Colonic mucosa (tissue), 4 donors: ENCODE measurements at regions not wholly inside any gene's neighbourhood (a gene's known extent, or its start where the extent isn't known, plus 50 kb on each side); places are given as distances from the start of the nearest gene placed in this dataset.
"Not testable (repeated sequence)": the region's sequence is repeated elsewhere in the genome, so short reads cannot be mapped to it uniquely, and the experiment has no call there.

Experiments
- DNase-seq: peaks from one replicate; pipeline ENCODE4 v3.0.0-alpha.2; 2020
- H3K27ac ChIP-seq: fragments of 200-600 bp; one replicate; pipeline ENCODE4 v1.8.0; 2021
- H3K27me3 ChIP-seq: fragments of 200-600 bp; one replicate; pipeline ENCODE4 v1.8.0; 2021
- H3K36me3 ChIP-seq: fragments of 200-600 bp; one replicate; pipeline ENCODE4 v1.8.0; 2021
- H3K4me1 ChIP-seq: fragments of 200-600 bp; one replicate; pipeline ENCODE4 v1.8.0; 2021; ENCODE audit warnings: mild to moderate bottlenecking
- H3K4me3 ChIP-seq: fragments of 200-600 bp; one replicate; pipeline ENCODE4 v1.8.0; 2021
- H3K9ac ChIP-seq, 2 donors: one replicate each; pipeline ENCODE4 v1.7.0; 2013; ENCODE audit warnings: control low read depth in 2 of 2, low read depth in 2 of 2, low read length in 2 of 2
- H3K9me3 ChIP-seq: fragments of 200-600 bp; one replicate; pipeline ENCODE4 v1.8.0; 2021
- CTCF ChIP-seq: fragments of 200-600 bp; IDR thresholded peaks from one replicate; pipeline ENCODE4 v1.8.0; 2022; ENCODE audit warnings: antibody characterized with exemption, mild to moderate bottlenecking
- intact Hi-C: fragments of 100-400 bp; cut with DNase I; formaldehyde crosslinking; loops from one replicate; pipeline ENCODE4 v1.14.1; 2022
- donor health status: healthy.
- donor health status: DM: no; HTN: no; CAD: no.
- donor health status: DM: no; HTN: no; CAD: no.

GRCh38 chr12:124699909-124700308 is 132.5 kb upstream of the NCOR2 start:
- Histone ChIP-seq H3K9me3 (no peaks in the 10 kb centered on the region), H3K36me3 (no peaks in the 10 kb centered on the region), H3K9ac (no peak overlapping the region), H3K4me3 (no peak overlapping the region), H3K27ac (no peak overlapping the region), H3K27me3 (no peaks in the 10 kb centered on the region), H3K4me1 (no peaks in the 10 kb centered on the region)
- TF ChIP-seq CTCF: no peak
- DNase-seq: no peak
- intact Hi-C loops: no loop called here

GRCh38 chr12:124698998-124699305 is 131.5 kb upstream of the NCOR2 start:
- TF ChIP-seq CTCF: no peak
- no peak for DNase-seq
- no peaks in the 10 kb centered on the region for H3K27me3 ChIP-seq
- H3K27ac ChIP-seq: no peak overlapping the region
- no peak overlapping the region for H3K4me3 ChIP-seq
- H3K9ac ChIP-seq: no peak overlapping the region
- no peaks in the 10 kb centered on the region for H3K4me1 ChIP-seq
- H3K36me3 ChIP-seq: no peaks in the 10 kb centered on the region
- no peaks in the 10 kb centered on the region for H3K9me3 ChIP-seq
- intact Hi-C loops: no loop called here

GRCh38 chr12:124698211-124698997 is 131.0 kb upstream of the NCOR2 start:
- intact Hi-C loops: no loop called here
- H3K9me3 ChIP-seq: no peaks in the 10 kb centered on the region
- H3K9ac ChIP-seq: no peak overlapping the region
- no peak for TF ChIP-seq CTCF
- DNase-seq: no peak
- no peaks in the 10 kb centered on the region for H3K4me1 ChIP-seq
- H3K27me3 ChIP-seq: no peaks in the 10 kb centered on the region
- no peak overlapping the region for H3K27ac ChIP-seq
- no peaks in the 10 kb centered on the region for H3K36me3 ChIP-seq
- no peak overlapping the region for H3K4me3 ChIP-seq

GRCh38 chr12:124697722-124698121 is 130.3 kb upstream of the NCOR2 start:
- H3K9me3 ChIP-seq, H3K27ac ChIP-seq, H3K36me3 ChIP-seq, H3K27me3 ChIP-seq, H3K4me3 ChIP-seq, H3K4me1 ChIP-seq, H3K9ac ChIP-seq, DNase-seq, intact Hi-C loops: not testable (repeated sequence)

GRCh38 chr12:124696693-124697476 is 129.5 kb upstream of the NCOR2 start:
- no peaks in the 10 kb centered on the region for H3K36me3 ChIP-seq
- H3K4me3 ChIP-seq: no peak overlapping the region
- H3K27ac ChIP-seq: no peak overlapping the region
- no peak for DNase-seq
- no peaks in the 10 kb centered on the region for H3K9me3 ChIP-seq
- intact Hi-C loops: no loop called here
- TF ChIP-seq CTCF: no peak
- no peak overlapping the region for H3K9ac ChIP-seq
- H3K27me3 ChIP-seq: no peaks in the 10 kb centered on the region
- no peaks in the 10 kb centered on the region for H3K4me1 ChIP-seq

- Histone ChIP-seq H3K27ac (no peak overlapping the region), H3K4me1 (no peaks in the 10 kb centered on the region), H3K4me3 (no peak overlapping the region), H3K9ac (no peak overlapping the region), H3K36me3 (no peaks in the 10 kb centered on the region), H3K9me3 (no peaks in the 10 kb centered on the region), H3K27me3 (no peaks in the 10 kb centered on the region)
- no peak for TF ChIP-seq CTCF
- intact Hi-C loops: no loop called here
- DNase-seq: no peak
These were observed 128.4 kb upstream of the NCOR2 start for GRCh38 chr12:124695861-124696260.
